HG02970 (cell line): ENCODE measurements at regions not wholly inside any gene's neighbourhood (a gene's known extent, or its start where the extent isn't known, plus 50 kb on each side); places are given as distances from the start of the nearest gene placed in this dataset.

Experiments used
- ATAC-seq: cut with Tn5 transposase; IDR thresholded peaks from one replicate; pipeline ENCODE4 v1.9.1; 2021; ENCODE audit warnings: mild to moderate bottlenecking, moderate library complexity, moderate number of reproducible peaks; ENCODE audit not compliant: unreplicated experiment, low FRiP score

DNA sequence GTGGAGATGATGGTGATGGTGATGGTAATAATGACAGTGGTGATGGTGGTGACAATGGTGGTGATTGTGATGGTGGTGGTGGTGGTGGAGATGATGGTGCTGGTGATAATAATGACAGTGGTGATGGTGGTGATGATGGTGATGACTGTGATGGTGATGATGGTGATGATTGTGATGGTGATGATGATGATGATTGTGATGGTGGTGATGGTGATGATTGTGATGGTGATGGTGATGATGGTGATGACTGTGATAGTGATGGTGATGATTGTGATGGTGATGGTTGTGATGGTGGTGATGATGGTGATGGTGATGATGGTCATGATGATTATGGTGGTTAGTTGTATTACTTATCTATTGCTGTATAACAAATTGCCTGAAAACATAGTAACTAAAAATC lies 108.9 kb upstream of the NKX1-1 start:
- no peak for ATAC-seq

DNA sequence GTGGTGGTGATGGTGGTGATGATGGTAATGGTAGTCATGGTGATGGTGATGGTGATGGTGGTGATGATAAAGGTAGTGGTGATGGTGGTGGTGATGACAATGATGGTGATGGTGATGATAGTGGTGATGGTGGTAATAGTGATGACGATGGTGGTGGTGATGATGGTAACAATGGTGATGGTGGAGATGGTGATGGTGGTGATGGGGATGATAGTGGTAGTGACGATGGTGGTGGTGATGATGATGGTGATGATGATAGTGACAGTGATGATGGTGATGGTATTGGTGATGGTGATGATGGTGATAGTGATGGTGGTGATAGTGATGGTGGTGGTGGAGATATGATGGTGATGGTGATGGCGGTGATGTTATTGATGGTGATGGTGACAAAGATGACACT lies 108.4 kb upstream of the NKX1-1 start:
- ATAC-seq = no peak

DNA sequence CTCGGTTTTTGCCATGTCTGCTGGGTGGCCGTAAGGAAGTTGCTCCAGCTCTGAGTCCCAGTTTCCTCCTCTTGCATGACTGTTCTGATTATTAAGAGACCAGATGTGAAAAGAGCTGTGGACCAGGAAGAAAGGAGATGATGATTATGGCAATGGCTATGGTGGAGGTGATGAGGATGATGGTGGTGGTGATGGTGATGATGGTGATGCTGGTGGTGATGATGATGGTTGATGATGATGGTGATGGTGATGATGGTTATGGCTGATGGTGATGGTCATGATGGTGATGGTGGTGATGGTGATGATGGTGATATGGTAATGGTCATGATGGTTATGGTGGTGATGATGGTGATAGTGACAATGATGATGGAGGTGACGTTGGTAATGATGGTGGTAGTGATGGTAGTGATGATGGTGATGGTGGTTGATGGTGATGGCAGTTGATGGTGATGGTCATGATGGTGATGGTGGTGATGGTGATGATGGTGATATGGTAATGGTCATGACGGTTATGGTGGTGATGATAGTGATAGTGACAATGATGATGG lies 107.8 kb upstream of the NKX1-1 start:
- no peak for ATAC-seq

DNA sequence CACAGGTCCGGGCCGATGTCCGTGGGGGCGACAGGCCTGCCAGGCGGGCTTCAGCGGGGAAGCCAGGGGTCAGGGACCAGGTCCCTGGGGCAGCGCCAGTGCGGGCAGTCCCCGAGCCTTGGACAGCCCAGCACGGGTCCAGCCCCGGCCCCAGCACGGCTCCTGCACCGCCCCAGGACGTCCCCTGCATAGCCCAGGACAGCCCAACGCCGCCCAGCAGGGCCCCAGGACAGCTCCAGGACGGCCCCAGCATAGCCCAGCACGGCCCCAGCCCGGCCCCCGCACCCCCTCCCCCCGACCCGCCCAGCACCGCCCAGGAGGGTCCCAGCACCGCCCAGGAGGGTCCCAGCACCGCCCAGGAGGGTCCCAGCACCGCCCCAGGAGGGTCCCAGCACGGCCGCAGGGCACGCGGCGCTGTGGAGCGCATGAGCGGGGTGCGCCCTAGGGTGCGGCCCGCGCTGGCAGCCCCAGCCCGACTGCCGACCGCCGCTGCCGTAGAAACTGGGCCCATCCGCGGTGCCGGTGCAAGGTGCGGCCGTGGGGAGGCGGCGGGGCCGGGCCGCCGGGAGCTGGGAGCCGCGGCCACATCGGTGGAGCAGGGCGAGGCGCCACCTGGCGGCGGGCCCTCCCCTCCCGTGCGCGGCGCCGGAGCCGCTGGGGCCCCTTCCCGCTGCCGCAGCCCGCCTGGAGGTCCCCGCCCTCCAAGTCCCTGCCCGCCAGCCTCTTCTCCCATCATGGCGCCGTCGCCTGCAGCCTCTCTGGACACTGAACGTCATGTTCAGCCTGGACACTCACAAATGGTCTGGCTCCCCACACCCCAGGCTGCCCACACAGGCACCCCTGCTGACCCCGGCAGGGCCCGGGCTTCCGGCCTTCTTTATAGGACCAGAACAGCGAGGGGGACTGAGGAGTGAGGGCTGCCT lies 106.8 kb upstream of the NKX1-1 start:
- ATAC-seq = no peak

DNA sequence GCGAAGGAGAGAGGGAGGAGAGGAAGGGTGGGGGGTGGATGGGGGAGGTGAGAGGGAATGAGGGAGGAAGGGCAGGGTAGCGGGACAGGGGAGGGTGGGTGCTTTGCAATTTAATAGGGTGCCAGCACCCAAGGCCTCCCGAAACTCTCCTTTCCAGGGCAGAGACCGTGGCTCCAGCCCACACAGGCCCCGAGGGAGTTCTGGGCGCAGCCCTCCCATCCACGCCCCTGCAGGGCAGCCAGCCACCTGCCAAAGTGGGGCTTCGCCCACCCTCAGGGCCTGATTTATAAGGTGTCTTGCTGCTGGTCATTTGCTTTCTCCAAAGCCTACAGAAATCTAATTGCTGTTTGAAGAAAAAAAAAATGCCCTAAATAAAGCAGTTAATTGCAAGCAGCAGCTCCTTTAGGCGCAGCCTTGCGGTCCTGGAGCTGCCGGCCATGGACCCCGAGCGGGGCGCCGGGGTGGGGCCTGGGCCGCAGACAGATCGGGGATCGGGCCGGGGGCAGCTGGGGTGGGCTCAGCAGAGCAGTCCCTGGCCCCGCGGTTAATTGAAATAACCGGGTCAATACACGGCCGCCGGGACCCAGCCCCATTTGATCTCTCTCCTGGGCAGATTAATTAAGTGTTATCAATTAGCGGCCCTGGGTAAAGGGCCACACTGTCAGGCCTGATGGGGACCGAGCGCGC lies 106.0 kb upstream of the NKX1-1 start:
- ATAC-seq = no peak

DNA sequence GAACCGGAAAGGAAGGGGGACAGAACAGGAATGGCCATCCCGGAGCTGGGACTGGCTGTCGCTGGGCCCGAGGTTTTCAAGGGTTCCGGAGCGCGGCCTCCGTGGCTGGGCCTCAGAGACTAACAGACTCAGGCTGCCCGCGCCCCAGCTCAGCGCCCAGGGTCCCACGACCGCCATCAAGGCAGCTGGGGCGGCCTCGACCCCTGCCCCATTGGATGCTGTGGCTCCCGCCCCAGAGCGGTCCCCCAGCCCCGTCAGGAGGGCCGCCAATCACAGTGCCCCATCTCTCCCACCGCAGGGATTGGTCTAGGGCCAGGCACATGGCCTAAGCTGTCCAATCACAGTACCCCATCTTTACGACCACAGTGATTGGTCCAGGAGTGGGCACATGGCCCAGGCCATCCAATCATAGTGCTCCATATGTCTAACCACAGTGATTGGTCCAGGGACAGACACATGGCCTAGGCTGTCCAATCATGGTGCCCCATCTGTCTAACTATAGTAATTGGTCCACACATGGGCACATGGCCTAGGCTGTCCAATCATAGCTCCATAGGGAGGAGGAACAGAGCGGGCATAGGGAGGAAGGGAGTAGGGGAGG lies 105.3 kb upstream of the NKX1-1 start:
- no peak for ATAC-seq

DNA sequence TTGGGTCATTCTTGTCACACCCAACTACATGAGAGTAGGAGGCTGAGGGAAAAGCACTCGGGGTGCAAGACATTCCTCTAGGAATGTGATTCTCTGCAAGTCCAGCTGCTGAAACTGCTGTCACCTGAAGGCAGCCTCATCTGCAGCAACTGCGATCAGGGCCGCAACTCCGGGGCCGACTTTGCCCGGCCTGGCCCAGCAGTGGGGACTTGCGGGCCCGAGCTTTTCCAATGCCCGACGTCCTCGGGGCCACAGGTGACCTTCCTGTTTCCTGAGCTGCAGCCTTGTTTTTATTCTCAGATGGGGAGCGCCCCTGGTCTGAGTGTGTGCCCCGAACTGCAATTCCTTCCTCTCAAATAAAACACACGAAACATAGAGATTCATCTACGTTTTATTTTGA lies 104.7 kb upstream of the NKX1-1 start:
- no peak for ATAC-seq

DNA sequence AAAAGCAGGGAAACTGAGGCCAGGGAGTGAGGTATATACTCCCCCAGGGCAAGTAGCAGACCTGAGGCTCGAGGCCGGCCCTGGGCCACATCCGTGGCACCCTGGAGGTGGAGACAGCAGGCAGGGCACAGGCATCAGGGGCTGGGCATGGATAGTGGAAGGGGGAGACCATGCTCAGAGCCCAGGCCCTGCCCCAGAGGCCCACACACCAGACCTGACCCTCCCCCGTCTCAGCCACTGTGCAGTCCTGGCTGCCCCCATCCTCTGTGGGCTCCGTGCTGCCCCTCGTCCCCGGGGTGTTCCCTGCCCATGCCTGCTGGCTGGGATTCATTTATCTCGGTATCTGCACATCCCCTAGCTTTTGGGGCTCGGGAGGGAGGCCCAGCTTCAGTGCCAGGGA lies 103.1 kb upstream of the NKX1-1 start:
- ATAC-seq = no peak

DNA sequence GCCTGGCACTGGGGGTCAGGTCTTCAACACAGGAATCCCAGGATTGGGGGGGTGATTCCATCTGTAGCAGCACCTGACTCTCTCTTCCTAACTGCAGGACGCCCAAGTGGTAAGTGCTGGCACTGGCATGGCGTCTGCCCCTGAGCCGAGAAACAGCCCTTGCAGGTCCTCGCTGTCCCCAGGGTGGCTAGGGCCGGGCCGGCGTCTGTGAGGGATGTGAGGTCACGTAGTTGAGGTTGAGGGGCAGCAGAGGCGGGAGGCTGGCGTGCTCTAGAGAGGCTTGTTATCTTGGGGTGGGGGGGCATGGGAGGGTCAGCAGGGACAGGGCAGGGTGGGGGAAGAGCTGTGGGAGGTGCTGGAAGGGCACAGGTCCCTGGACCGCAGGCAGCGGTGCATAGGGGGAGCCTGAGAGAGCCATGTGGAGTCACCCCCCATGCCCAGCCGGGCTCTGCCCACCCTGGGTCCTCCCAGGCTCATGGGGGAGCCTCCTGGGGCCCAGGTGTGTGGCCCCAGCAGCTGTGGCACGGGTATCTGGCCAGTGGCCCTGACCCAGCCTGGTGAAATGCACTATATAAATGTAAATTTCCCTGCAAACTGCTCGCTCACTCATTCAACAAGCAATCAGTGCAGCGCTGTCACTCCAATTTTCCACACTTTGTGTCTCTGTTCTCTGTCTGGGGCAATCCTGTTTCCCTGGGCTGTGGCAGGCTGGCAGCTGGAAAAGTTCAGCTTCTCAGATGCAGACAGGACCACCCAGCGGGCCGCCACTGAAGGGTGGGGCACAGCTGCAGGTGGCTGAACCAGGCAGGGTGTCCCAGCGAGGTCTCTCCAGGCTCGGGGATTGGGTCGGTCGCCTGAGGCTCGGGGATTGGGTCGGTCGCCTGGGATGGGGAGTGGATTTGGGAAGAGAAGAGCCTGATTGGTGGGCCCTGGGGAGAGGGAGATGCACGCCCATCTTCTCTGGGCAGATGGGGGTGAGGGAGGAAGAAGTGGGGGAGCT lies 102.2 kb upstream of the NKX1-1 start:
- no peak for ATAC-seq

DNA sequence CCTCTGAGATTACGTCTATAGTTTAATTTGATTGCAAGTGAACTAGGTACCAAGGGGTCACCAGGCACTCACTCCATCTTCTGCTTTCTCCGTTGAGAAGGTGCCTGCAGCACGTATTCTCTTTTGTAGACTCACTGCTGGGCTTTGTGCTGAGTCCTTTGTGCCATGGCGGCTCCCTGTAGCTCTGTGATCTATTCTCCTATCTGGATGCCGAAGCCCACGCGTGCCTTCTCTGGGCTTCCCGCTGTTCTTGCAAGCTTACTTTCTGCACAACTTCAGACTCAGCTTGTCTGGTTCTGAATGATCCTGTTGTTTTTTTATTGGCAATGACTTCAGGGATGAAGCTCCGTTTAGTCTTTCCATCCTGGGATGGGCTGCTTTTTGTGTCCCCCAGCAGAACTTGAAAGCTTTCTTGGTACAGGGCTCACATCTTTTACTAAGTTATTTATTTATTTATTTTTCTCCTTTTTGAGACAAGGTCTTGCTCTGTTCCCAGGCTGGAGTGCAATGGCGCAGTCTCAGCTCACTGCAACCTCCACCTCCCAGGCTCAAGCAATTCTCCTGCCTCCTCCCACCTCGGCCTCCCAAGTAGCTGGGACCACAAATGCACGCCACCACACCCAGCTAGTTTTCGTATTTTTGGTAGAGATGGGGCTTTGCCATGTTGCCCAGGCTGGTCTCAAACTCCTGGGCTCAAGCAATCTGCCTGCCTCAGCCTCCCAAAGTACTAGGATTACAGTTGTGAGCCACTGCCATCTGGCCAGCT lies 100.9 kb upstream of the NKX1-1 start:
- no peak for ATAC-seq

DNA sequence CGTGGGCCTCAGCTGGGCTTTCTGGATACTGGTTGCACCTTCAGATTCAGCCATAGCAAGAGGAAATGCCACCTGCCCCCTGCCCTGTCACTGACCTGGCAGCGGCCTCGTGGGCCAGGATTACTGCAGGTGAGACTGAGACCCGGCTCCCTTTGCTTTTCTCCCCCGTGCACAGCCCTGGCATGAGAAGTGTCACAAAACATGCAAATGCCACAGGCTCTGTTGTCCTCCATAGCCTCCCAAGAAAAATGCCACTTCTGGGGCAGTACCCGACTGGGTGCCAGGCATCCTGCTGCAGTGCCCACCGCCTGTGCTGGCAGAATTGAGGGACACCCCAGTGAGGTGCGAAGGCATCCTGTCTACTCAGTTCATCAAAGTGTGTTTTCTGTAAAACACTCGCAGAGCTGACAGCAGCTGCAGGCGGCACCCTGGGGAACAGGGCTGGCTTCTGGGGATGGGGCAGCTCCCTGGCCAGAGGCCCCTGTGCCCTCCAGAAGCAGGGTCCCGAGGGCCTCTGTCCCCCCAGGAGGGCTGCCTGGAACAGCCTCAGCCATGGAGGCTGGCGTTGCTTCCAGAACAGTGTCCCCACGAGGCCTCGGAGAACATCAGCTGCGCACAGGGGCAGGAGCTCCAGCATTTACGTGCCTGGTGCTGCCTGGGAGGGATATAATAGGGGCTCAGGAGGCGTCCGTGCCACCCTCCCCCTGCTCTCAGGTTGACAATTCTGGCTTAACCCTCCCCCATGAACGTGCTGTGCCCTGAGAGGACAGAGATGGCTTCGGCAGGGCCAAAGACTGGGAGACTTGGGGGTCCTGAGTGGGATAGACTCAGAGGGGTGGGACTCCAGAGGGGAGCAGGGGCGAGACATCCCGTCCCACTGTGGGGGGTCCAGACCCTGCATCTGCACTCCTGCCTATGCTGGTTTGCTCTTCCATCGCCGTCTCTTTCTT lies 99.5 kb upstream of the NKX1-1 start:
- ATAC-seq = no peak

DNA sequence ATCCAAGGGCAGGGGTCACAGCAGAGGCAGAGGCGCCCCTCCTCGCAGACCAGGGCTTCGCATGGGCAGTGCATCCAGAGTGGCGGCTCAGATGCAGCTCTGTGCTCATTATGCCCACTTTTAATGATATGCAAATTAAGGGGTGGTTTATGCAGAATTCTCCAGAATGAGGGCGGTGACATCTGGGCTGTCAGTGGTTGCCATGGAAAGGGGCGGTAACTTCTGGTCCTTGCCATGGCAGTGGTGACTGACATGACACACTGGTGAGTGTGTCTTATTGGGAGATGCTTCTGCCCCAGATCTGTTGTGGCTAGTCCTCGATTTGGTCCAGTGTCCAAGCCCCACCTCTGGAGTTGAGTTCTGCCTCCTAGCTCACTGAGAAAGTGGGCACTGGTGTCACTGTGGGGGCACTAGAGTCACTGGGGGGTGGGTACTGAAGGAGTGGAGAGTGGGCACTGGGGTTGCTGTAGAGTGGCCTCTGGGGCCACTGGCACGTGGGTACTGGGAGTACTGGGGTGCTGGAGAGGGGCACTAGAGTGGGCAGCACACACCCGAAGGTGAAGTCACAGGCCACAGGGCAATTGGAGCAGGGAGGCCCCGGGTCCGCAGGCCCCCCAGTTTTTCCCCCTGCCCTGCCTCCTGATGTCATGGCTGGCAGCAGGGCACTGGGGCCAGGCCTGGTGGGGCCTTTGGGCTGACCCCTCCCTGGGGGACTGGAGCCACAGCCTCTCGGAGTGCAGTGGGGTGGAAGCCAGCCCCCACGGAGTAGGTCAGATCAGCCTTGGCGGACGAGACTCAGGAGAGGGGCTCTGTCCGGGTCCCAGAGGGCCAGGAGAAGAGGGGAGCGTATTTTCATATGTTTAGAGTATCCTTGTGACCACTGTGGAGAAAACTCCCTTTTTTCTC lies 98.6 kb upstream of the NKX1-1 start:
- no peak for ATAC-seq

DNA sequence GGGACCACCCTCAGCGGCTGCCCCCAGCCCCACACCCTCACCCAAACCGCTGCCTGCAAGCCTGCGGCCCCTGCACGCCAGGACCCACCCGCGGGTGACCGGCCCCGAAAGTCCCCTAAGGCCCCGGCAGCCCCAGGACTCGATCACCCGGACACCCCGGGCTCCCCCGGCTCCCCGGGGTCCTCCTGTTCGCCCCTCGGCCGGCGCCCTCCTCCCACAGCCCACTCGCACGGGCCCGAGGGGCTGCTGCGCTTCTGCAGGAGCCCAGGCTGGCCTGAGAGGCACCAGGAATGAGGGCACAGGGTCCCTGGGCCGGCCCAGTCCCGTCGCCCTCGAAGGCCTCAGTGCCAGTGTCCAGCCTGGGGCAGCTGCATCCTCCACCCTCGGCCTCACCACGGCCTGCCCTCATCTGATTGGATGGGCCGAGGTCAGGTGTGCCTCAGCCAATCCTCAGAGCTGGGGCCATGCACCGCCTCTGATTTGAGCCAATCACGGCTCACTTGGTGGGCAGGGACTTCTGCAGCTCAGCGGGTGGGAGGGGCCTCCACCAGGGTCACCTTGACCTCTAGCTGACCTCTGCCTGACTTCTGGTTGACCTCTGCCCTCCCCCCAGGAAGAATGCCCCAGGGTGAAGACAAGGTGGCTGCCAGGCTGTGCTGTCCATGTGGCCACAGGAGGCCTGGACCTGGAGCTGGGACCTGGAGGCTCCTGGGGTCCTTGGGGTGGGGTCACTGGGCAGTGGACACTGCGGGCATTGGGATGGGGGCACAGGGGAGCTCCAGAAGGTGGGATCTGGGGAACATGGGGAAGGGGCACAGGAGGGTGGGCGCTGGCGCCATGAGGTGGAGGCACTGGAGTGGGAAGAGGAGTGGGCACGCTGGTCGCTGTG lies 97.6 kb upstream of the NKX1-1 start:
- ATAC-seq = no peak

DNA sequence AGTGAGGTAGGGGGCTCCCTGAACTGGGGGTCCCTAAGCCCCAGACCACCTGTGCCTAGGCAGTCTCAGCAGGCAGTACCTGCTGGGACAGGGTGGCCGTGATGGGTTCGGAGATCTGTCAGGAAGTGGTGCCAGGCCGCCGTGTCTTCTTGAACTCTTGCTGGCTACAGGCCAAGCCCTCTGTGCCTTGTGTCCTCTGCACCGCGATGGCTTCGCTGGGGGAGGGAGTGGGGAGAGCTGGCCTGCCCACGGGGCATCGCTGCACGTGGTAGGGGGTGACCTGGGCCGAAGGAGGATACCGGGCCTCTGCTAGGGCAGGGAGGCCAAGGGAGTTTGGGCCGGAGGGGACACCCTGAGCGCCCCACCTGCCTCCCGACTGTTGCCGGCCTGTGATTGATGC lies 96.7 kb upstream of the NKX1-1 start:
- ATAC-seq = no peak

DNA sequence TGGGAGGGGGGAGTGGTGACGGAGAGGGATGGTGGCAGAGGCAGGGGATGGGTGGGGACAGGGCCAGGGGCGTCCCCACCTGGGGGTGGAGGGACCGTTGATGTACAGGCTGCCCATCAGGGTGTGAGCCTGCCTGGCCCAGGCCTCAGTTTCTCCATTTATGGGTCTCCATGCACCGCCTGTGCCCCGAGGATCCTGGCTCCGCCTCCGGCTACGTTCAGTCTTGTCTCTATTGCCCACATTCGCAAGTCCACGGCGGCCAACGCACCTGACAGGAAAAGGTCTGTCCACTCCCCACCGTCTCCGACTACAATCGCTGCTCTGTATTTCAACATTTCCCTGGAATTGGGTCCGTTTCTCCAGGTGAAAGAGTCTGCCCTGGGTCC lies 96.3 kb upstream of the NKX1-1 start:
- no peak for ATAC-seq

DNA sequence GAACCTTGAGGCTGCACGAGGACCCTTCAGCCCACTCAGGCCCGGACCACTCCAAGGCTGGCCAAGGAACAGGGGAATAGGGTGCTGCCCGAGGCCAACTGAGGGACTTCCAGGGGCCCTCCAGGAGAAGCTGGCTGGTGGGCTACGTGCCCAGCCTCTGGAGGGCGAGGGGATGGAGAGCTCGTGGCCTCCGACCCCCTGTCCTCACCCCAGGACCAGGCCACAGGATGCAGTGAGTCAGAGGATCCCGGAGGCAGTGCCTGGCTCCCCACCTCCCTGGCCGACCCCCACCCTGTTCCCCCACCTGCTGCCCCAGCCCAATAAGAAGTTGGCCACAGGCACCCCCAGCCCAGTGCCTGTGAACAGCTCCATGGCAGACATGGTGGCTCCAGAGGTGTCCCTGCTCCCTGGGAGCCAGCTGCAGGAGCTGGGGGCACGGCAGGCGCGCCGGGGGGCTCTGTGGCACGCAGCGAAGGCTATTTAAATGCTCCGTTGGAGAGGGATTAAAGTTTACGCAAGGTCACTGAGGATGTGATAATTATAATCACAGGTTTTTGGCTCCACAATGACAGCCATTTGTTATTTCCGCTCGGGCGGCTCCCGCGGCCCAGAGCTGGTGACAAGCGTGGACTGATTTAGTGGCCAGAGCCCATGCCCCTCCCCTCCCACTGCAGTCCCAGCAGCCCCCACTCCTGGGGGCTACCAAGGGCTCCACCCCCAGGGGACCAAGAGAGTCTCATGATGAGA lies 95.7 kb upstream of the NKX1-1 start:
- no peak for ATAC-seq
